Endothelial cell of umbilical vein (primary cell): ENCODE measurements at regions not wholly inside any gene's neighbourhood (a gene's known extent, or its start where the extent isn't known, plus 50 kb on each side); places are given as distances from the start of the nearest gene placed in this dataset.

Experiments
- BruUV-seq: library from RNA; stranded (reverse); fragments of 400-500 nt; replicated peaks from 2 replicates; lab custom pipeline; 2021; lab: Mats Ljungman, UMichigan
- CTCF ChIA-PET: fragments of 300-600, 350-600 bp; sonication (Branson Sonifier 250); formaldehyde crosslinking; loops from one replicate; lab custom pipeline; 2021; ENCODE audit warnings: antibody characterized with exemption, inconsistent platforms; lab: Charles Lee
- POLR2A ChIA-PET: fragments of 300-600, 350-600 bp; sonication (Branson Sonifier 250); formaldehyde crosslinking; loops from one replicate; lab custom pipeline; 2021; ENCODE audit warnings: antibody characterized with exemption, inconsistent platforms; lab: Charles Lee
- DNase-seq: peaks from one replicate; pipeline ENCODE4 v3.0.0-alpha.2; 2011; ENCODE audit warnings: low read depth, low spot score
- FAIRE-seq: peaks from 2 replicates; lab custom pipeline; 2011; peaks lifted over from hg19 to GRCh38; lab: Jason Lieb, UNC
- H2AFZ ChIP-seq: 2 replicates; pipeline ENCODE4 v1.6.0; 2012; ENCODE audit warnings: low read depth, low read length, control low read depth, inconsistent platforms
- H3K27ac ChIP-seq: 2 replicates; pipeline ENCODE4 v1.5.1; 2011; ENCODE audit warnings: low read depth, mild to moderate bottlenecking, control low read depth, low read length, moderate library complexity; ENCODE audit not compliant: insufficient read depth
- H3K27me3 ChIP-seq, 2 experiments: 2 replicates each; pipeline versions ENCODE4 v1.6.0 to v1.6.1; 2011; ENCODE audit warnings: low read length in 2 of 2, mixed read lengths in 1 of 2; ENCODE audit not compliant: control insufficient read depth in 2 of 2, insufficient read depth in 2 of 2
- H3K36me3 ChIP-seq, 2 experiments: 2 replicates in 1 of 2; 3 replicates in 1 of 2; pipeline ENCODE4 v1.5.1; 2011; ENCODE audit warnings: low read length in 2 of 2, mild to moderate bottlenecking in 1 of 2, moderate library complexity in 1 of 2; ENCODE audit not compliant: control insufficient read depth in 2 of 2, insufficient read depth in 2 of 2; ENCODE audit errors: extremely low read depth in 1 of 2
- H3K4me1 ChIP-seq: 3 replicates; pipeline ENCODE4 v1.5.1; 2011; ENCODE audit warnings: mild to moderate bottlenecking, low read length; ENCODE audit not compliant: control insufficient read depth, insufficient read depth; ENCODE audit errors: extremely low read depth
- H3K4me2 ChIP-seq: 2 replicates; pipeline ENCODE4 v1.6.1; 2011; ENCODE audit warnings: low read length, control low read depth, mixed read lengths; ENCODE audit not compliant: insufficient read depth
- H3K4me3 ChIP-seq, 3 experiments: fragments of 200-600 bp in 1 of 3; sonication (generic), shearing (Covaris generic) in 1 of 3; replicated peaks in 1 of 3; 2 replicates each; pipeline ENCODE4 v1.5.1; 2011 to 2016; ENCODE audit warnings: control low read depth in 3 of 3, low read length in 3 of 3, mild to moderate bottlenecking in 2 of 3, inconsistent platforms in 1 of 3, low read depth in 1 of 3, moderate library complexity in 1 of 3; ENCODE audit not compliant: insufficient read depth in 1 of 3
- H3K79me2 ChIP-seq: 2 replicates; pipeline ENCODE4 v1.6.0; 2012; ENCODE audit warnings: low read length, inconsistent platforms; ENCODE audit not compliant: control insufficient read depth, insufficient read depth
- H3K9ac ChIP-seq: replicated peaks from 2 replicates; pipeline ENCODE3; 2011; ENCODE audit warnings: low read length, control low read depth; ENCODE audit not compliant: insufficient read depth; ENCODE audit errors: extremely low read depth
- H3K9me1 ChIP-seq: replicated peaks from 3 replicates; pipeline ENCODE4 v1.6.0; 2011; ENCODE audit warnings: mild to moderate bottlenecking, low read length; ENCODE audit not compliant: control insufficient read depth, insufficient read depth; ENCODE audit errors: extremely low read depth
- H3K9me3 ChIP-seq: replicated peaks from 2 replicates; pipeline ENCODE4 v1.5.1; 2012; ENCODE audit warnings: low read length, inconsistent platforms; ENCODE audit not compliant: control insufficient read depth, insufficient read depth
- H4K20me1 ChIP-seq: replicated peaks from 2 replicates; pipeline ENCODE3; 2011; ENCODE audit warnings: mild to moderate bottlenecking, low read length; ENCODE audit not compliant: control insufficient read depth, insufficient read depth; ENCODE audit errors: extremely low read depth
- EZH2 ChIP-seq: IDR thresholded peaks from 2 replicates; pipeline ENCODE4 v1.6.1; 2012; ENCODE audit warnings: borderline replicate concordance, low read depth, mild to moderate bottlenecking, moderate library complexity, low read length, inconsistent platforms; ENCODE audit not compliant: severe bottlenecking
- FOS ChIP-seq: IDR thresholded peaks from 2 replicates; pipeline ENCODE4 v1.6.1; 2011; ENCODE audit warnings: mild to moderate bottlenecking, low read length, moderate library complexity, borderline replicate concordance; ENCODE audit not compliant: insufficient read depth
- GATA2 ChIP-seq: IDR thresholded peaks from 2 replicates; pipeline ENCODE4 v1.7.0; 2011; ENCODE audit warnings: low read depth, mild to moderate bottlenecking, moderate library complexity, mixed read lengths, low read length; ENCODE audit not compliant: insufficient read length, insufficient read depth
- JUN ChIP-seq: IDR thresholded peaks from 2 replicates; pipeline ENCODE4 v1.6.1; 2011; ENCODE audit warnings: borderline replicate concordance, low read depth; ENCODE audit not compliant: insufficient read length, insufficient read depth
- POLR2A ChIP-seq: IDR thresholded peaks from 2 replicates; pipeline ENCODE4 v1.6.1; 2012; ENCODE audit warnings: low read depth, mild to moderate bottlenecking, control low read depth, low read length
- POLR2AphosphoS5 ChIP-seq: IDR thresholded peaks from 2 replicates; pipeline ENCODE4 v1.6.1; 2012; ENCODE audit warnings: low read depth, mild to moderate bottlenecking, control low read depth, low read length, moderate library complexity; ENCODE audit not compliant: insufficient read depth
- dilution Hi-C: fragments of 300-500 bp; cut with MboI; formaldehyde crosslinking; loops from one replicate; pipeline ENCODE4 v1.15.0; 2019; ENCODE audit warnings: low sequenced_read_pairs; ENCODE audit not compliant: extremely low pct_ligation_motif_present
- intact Hi-C: fragments of 100-400 bp; cut with micrococcal nuclease; formaldehyde crosslinking; loops from one replicate; pipeline ENCODE4 v1.10.0; 2022
- TF ChIP-seq, protein P1 (sequence below): IDR thresholded peaks from 2 replicates; pipeline ENCODE4 v1.6.1; 2011; ENCODE audit not compliant: insufficient read depth, insufficient read length

DNA sequence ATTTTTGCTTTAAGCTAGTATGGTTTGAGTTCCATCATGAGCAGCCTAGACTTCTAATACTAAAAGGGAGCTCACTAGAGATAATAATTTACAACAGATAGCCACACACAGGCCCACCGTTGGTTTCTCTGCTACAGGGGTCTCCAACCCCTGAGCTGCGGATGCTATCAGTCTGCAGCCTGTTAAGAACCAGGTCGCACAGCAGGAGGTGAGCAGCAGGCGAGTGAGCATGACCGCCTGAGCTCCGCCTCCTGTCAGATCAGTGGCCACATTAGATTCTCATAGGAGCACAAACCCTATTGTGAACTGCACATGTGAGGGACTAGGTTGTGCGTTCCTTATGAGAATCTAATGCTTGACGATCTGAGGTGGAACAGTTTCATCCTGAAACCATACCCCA is 150.6 kb downstream of the HRH4 start:
- Histone ChIP-seq H3K36me3 (no peaks in the 10 kb centered on the region), H3K4me1 (no peaks in the 10 kb centered on the region), H3K9ac (no peak overlapping the region), H2AFZ (no peak overlapping the region), H3K4me3 (no peak overlapping the region), H3K4me2 (no peak overlapping the region), H3K79me2 (no peaks in the 10 kb centered on the region), H4K20me1 (no peaks in the 10 kb centered on the region), H3K27me3 (peaks cover 6 to 9% of the 10 kb centered on the region in 2 experiments), H3K9me3 (no peaks in the 10 kb centered on the region), H3K9me1 (no peaks in the 10 kb centered on the region), H3K27ac (no peak overlapping the region)
- DNase-seq (no peak), FAIRE-seq (no peak)
- TF ChIP-seq POLR2A (no peak), GATA2 (no peak), POLR2AphosphoS5 (no peak), JUN (no peak)
- TF ChIP-seq, protein P1, sequence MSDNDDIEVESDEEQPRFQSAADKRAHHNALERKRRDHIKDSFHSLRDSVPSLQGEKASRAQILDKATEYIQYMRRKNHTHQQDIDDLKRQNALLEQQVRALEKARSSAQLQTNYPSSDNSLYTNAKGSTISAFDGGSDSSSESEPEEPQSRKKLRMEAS, result no peak
- ChIA-PET POLR2A (no interaction called here), CTCF (no interaction called here)
- no TSS peak for BruUV-seq
- dilution Hi-C loops (no loop called here), intact Hi-C loops (no loop called here)

DNA sequence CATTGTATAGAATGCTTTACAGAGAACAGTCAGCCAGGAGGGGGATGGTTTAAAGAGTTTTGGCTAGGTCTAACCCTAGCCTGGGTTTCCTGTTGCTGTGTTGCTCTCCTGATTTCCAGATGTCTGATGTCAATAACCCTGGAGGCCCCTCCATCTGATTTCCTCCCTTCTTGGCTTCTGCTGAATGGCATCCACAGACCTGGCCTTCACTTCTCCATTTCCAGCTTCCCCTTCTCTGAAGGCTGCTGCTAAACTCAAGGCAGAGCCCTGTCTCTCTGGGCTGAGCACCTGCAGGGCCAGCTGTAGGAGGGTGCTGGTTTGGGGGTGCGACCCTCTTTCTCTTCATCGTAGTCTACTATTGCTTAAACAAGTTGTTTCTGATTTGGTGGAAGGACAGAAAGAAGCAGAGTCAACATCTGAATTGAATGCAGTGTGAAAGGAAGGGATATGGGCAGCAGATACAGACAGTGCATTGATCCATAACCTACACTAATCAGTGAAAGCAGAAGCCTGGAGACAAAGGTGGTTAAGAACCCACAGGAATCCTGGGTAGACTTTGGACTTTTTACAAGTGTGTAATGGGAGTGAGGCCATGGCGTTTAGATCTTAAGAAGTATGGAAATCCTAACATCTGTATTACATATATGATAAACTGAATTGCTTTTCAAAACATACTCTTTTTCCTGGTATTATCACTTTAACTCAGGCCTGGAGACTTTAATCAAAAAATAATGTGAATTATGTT is 153.6 kb downstream of the HRH4 start:
- DNase-seq (no peak), FAIRE-seq (no peak)
- dilution Hi-C loops (no loop called here), intact Hi-C loops (no loop called here)
- no peaks in the 10 kb centered on the region for H3K79me2 ChIP-seq
- CTCF ChIA-PET, result no interaction called here
- no peak overlapping the region for H3K9ac ChIP-seq
- no peaks in the 10 kb centered on the region for H3K36me3 ChIP-seq
- POLR2A ChIA-PET, result no interaction called here
- TF ChIP-seq JUN (no peak), POLR2A (no peak), GATA2 (no peak), FOS (no peak), EZH2 (no peak)
- TF ChIP-seq, protein P1, result no peak
- H3K27ac ChIP-seq, result no peak overlapping the region
- no peak overlapping the region for H3K4me2 ChIP-seq
- H3K4me3 ChIP-seq, result no peak overlapping the region
- H3K9me1 ChIP-seq, result no peaks in the 10 kb centered on the region
- BruUV-seq, result no TSS peak
- peaks cover 3 to 6% of the 10 kb centered on the region in 2 experiments for H3K27me3 ChIP-seq
- H4K20me1 ChIP-seq, result no peaks in the 10 kb centered on the region
- no peaks in the 10 kb centered on the region for H3K9me3 ChIP-seq
- H3K4me1 ChIP-seq, result no peaks in the 10 kb centered on the region
- no peak overlapping the region for H2AFZ ChIP-seq
